Neutrophil (primary cell): ENCODE measurements at regions not wholly inside any gene's neighbourhood (a gene's known extent, or its start where the extent isn't known, plus 50 kb on each side); places are given as distances from the start of the nearest gene placed in this dataset.

Source experiments
- H3K27ac ChIP-seq: fragments of 200-600 bp; sonication (generic); 2 replicates; pipeline ENCODE4 v1.5.1; 2016; ENCODE audit warnings: mild to moderate bottlenecking, moderate library complexity
- H3K27me3 ChIP-seq: fragments of 200-600 bp; sonication (generic); 2 replicates; pipeline ENCODE4 v1.6.0; 2016; ENCODE audit warnings: mild to moderate bottlenecking
- H3K36me3 ChIP-seq: fragments of 200-600 bp; sonication (generic); 2 replicates; pipeline ENCODE4 v1.5.1; 2017
- H3K4me1 ChIP-seq, 2 experiments: fragments of 200-600 bp in 1 of 2; sonication (generic) in 1 of 2; 1 replicate in 1 of 2; 2 replicates in 1 of 2; pipeline versions ENCODE4 v1.5.1 to v1.6.1; 2013 to 2016; ENCODE audit warnings: low read depth in 1 of 2, low read length in 1 of 2, mild to moderate bottlenecking in 1 of 2, moderate library complexity in 1 of 2; ENCODE audit not compliant: control insufficient read depth in 1 of 2, insufficient read depth in 1 of 2
- H3K4me3 ChIP-seq, 2 experiments: fragments of 200-600 bp in 1 of 2; sonication (generic) in 1 of 2; 1 replicate in 1 of 2; 2 replicates in 1 of 2; pipeline ENCODE4 v1.5.1; 2013 to 2016; ENCODE audit warnings: low read depth in 1 of 2, low read length in 1 of 2, mild to moderate bottlenecking in 1 of 2, moderate library complexity in 1 of 2
- H3K9me3 ChIP-seq: fragments of 200-600 bp; sonication (generic); 2 replicates; pipeline ENCODE4 v1.5.1; 2016
- CTCF ChIP-seq: fragments of 200-600 bp; sonication (generic); IDR thresholded peaks from 2 replicates; pipeline ENCODE4 v1.5.1; 2016; ENCODE audit warnings: antibody characterized with exemption

GRCh38 chr6:165747963-165748362, 84.9 kb upstream of the PDE10A start:
- Histone ChIP-seq H3K27me3 (no peaks in the 10 kb centered on the region), H3K27ac (no peak overlapping the region), H3K4me3 (no peak overlapping the region), H3K36me3 (no peaks in the 10 kb centered on the region), H3K9me3 (no peaks in the 10 kb centered on the region), H3K4me1 (no peaks in the 10 kb centered on the region)
- no peak for TF ChIP-seq CTCF

- H3K27ac ChIP-seq, result no peak overlapping the region
- H3K4me3 ChIP-seq, result no peak overlapping the region
- no peaks in the 10 kb centered on the region for H3K4me1 ChIP-seq
- no peaks in the 10 kb centered on the region for H3K9me3 ChIP-seq
- H3K36me3 ChIP-seq, result no peaks in the 10 kb centered on the region
- TF ChIP-seq CTCF, result no peak
- no peaks in the 10 kb centered on the region for H3K27me3 ChIP-seq
These were observed 83.3 kb upstream of the PDE10A start for GRCh38 chr6:165746331-165746730.

- no peak for TF ChIP-seq CTCF
- H3K4me3 ChIP-seq, result no peak overlapping the region
- no peaks in the 10 kb centered on the region for H3K9me3 ChIP-seq
- no peak overlapping the region for H3K27ac ChIP-seq
- H3K36me3 ChIP-seq, result no peaks in the 10 kb centered on the region
- no peaks in the 10 kb centered on the region for H3K27me3 ChIP-seq
- no peaks in the 10 kb centered on the region for H3K4me1 ChIP-seq
These were observed 82.5 kb upstream of the PDE10A start for GRCh38 chr6:165745492-165745891.

GRCh38 chr6:165744555-165745228, 81.7 kb upstream of the PDE10A start:
- H3K4me1 ChIP-seq, result no peaks in the 10 kb centered on the region
- TF ChIP-seq CTCF, result no peak
- H3K36me3 ChIP-seq, result no peaks in the 10 kb centered on the region
- no peak overlapping the region for H3K4me3 ChIP-seq
- no peak overlapping the region for H3K27ac ChIP-seq
- no peaks in the 10 kb centered on the region for H3K9me3 ChIP-seq
- no peaks in the 10 kb centered on the region for H3K27me3 ChIP-seq

- Histone ChIP-seq H3K36me3 (no peaks in the 10 kb centered on the region), H3K4me1 (no peaks in the 10 kb centered on the region), H3K27ac (no peak overlapping the region), H3K4me3 (no peak overlapping the region), H3K9me3 (no peaks in the 10 kb centered on the region), H3K27me3 (no peaks in the 10 kb centered on the region)
- no peak for TF ChIP-seq CTCF
These were observed 80.4 kb upstream of the PDE10A start for GRCh38 chr6:165743366-165743898.
